GM12875 (cell line): ENCODE measurements at regions not wholly inside any gene's neighbourhood (a gene's known extent, or its start where the extent isn't known, plus 50 kb on each side); places are given as distances from the start of the nearest gene placed in this dataset.

Source experiments
- H3K4me3 ChIP-seq: one replicate; pipeline ENCODE4 v1.5.1; 2011; ENCODE audit warnings: low read depth, low read length, control low read depth
- CTCF ChIP-seq: IDR thresholded peaks from 2 replicates; pipeline ENCODE4 v1.5.1; 2011; ENCODE audit warnings: low read depth, mild to moderate bottlenecking, control low read depth, inconsistent platforms, low read length, moderate library complexity, borderline replicate concordance; ENCODE audit not compliant: insufficient read depth

GRCh38 chr12:11978726-11979384 is 91.9 kb upstream of the BCL2L14 start:
- no peak for TF ChIP-seq CTCF
- no peak overlapping the region for H3K4me3 ChIP-seq

GRCh38 chr12:11980115-11980514 is 90.6 kb upstream of the BCL2L14 start:
- TF ChIP-seq CTCF, result no peak
- no peak overlapping the region for H3K4me3 ChIP-seq

- TF ChIP-seq CTCF, result no peak
- no peak overlapping the region for H3K4me3 ChIP-seq
Observed at GRCh38 chr12:11981121-11981733, 89.5 kb upstream of the BCL2L14 start.

- no peak for TF ChIP-seq CTCF
- no peak overlapping the region for H3K4me3 ChIP-seq
Observed at GRCh38 chr12:11984417-11984816, 86.3 kb upstream of the BCL2L14 start.

- no peak for TF ChIP-seq CTCF
- no peak overlapping the region for H3K4me3 ChIP-seq
Observed at GRCh38 chr12:11986165-11986564, 84.6 kb upstream of the BCL2L14 start.

GRCh38 chr12:11987901-11988300 is 82.8 kb upstream of the BCL2L14 start:
- H3K4me3 ChIP-seq, result no peak overlapping the region
- TF ChIP-seq CTCF, result no peak

- TF ChIP-seq CTCF, result no peak
- H3K4me3 ChIP-seq, result no peak overlapping the region
Observed at GRCh38 chr12:11991604-11992003, 79.1 kb upstream of the BCL2L14 start.
